ENCODE measurements at regions not wholly inside any gene's neighbourhood (a gene's known extent, or its start where the extent isn't known, plus 50 kb on each side); places are given as distances from the start of the nearest gene placed in this dataset.

- DNase-seq (ENCODE audit: low read depth in 2 of 2), result no peak
Measured at GRCh38 chr16:51733181-51733580, 582.1 kb upstream of the SALL1 start.

GRCh38 chr16:51731160-51731559, 580.1 kb upstream of the SALL1 start:
- no peak for DNase-seq (ENCODE audit: low read depth in 2 of 2)

- DNase-seq (ENCODE audit: low read depth in 2 of 2), result no peak
Measured at GRCh38 chr16:51723036-51723724, 572.1 kb upstream of the SALL1 start.

GRCh38 chr16:51722467-51722866, 571.4 kb upstream of the SALL1 start:
- no peak for DNase-seq (ENCODE audit: low read depth in 2 of 2)

GRCh38 chr16:51719376-51719775, 568.3 kb upstream of the SALL1 start:
- no peak for DNase-seq (ENCODE audit: low read depth in 2 of 2)

- DNase-seq (ENCODE audit: low read depth in 2 of 2), result no peak
Measured at GRCh38 chr16:51716195-51716594, 565.1 kb upstream of the SALL1 start.

- DNase-seq (ENCODE audit: low read depth in 2 of 2), result no peak
Measured at GRCh38 chr16:51713502-51713901, 562.4 kb upstream of the SALL1 start.

GRCh38 chr16:51710905-51711563, 560.0 kb upstream of the SALL1 start:
- DNase-seq (ENCODE audit: low read depth in 2 of 2), result no peak

- no peak for DNase-seq (ENCODE audit: low read depth in 2 of 2)
Measured at GRCh38 chr16:51710186-51710585, 559.1 kb upstream of the SALL1 start.

- no peak for DNase-seq (ENCODE audit: low read depth in 2 of 2)
Measured at GRCh38 chr16:51708861-51709260, 557.8 kb upstream of the SALL1 start.

- no peak for DNase-seq (ENCODE audit: low read depth in 2 of 2)
Measured at GRCh38 chr16:51707666-51708065, 556.6 kb upstream of the SALL1 start.

GRCh38 chr16:51705142-51705541, 554.1 kb upstream of the SALL1 start:
- no peak for DNase-seq (ENCODE audit: low read depth in 2 of 2)

- no peak for DNase-seq (ENCODE audit: low read depth in 2 of 2)
Measured at GRCh38 chr16:51701025-51701424, 550.0 kb upstream of the SALL1 start.

GRCh38 chr16:51699686-51700396, 548.8 kb upstream of the SALL1 start:
- no peak for DNase-seq (ENCODE audit: low read depth in 2 of 2)

GRCh38 chr16:51698647-51699046, 547.6 kb upstream of the SALL1 start:
- no peak for DNase-seq (ENCODE audit: low read depth in 2 of 2)

GRCh38 chr16:51697454-51697853, 546.4 kb upstream of the SALL1 start:
- DNase-seq (ENCODE audit: low read depth in 2 of 2), result no peak

- DNase-seq (ENCODE audit: low read depth in 2 of 2), result no peak
Measured at GRCh38 chr16:51696376-51696775, 545.3 kb upstream of the SALL1 start.

GRCh38 chr16:51691109-51691508, 540.0 kb upstream of the SALL1 start:
- DNase-seq (ENCODE audit: low read depth in 2 of 2), result no peak

- DNase-seq (ENCODE audit: low read depth in 2 of 2), result no peak
Measured at GRCh38 chr16:51685498-51685897, 534.4 kb upstream of the SALL1 start.

- no peak for DNase-seq (ENCODE audit: low read depth in 2 of 2)
Measured at GRCh38 chr16:51683882-51684281, 532.8 kb upstream of the SALL1 start.

- DNase-seq (ENCODE audit: low read depth in 2 of 2), result no peak
Measured at GRCh38 chr16:51682905-51683304, 531.8 kb upstream of the SALL1 start.

GRCh38 chr16:51674615-51675014, 523.5 kb upstream of the SALL1 start:
- no peak for DNase-seq (ENCODE audit: low read depth in 2 of 2)

GRCh38 chr16:51670527-51670926, 519.5 kb upstream of the SALL1 start:
- no peak for DNase-seq (ENCODE audit: low read depth in 2 of 2)
